Stimulated activated effector memory CD8-positive, alpha-beta T cell treated with anti-CD3 and anti-CD28 coated beads, Interleukin-12 subunit alpha, Interleukin-12 subunit beta, amount 100 ng/mL, for 72 hours (primary cell): ENCODE measurements at regions not wholly inside any gene's neighbourhood (a gene's known extent, or its start where the extent isn't known, plus 50 kb on each side); places are given as distances from the start of the nearest gene placed in this dataset.

Source experiments
- ATAC-seq: fragments of 150-1000 bp; cut with Tn5 transposase; 2 replicates; pipeline ENCODE4 v1.10.0; 2021
- DNase-seq, 2 donors: peaks; one replicate each; pipeline ENCODE4 v3.0.0; 2021 to 2022; ENCODE audit warnings: low spot score in 2 of 2
- H3K27ac Mint-ChIP-seq: one replicate; pipeline ENCODE4 v1.8.0; 2022; ENCODE audit warnings: mild to moderate bottlenecking, mixed read lengths
- H3K36me3 Mint-ChIP-seq: one replicate; pipeline ENCODE4 v1.8.0; 2022; ENCODE audit warnings: mild to moderate bottlenecking, mixed read lengths
- H3K4me1 Mint-ChIP-seq: one replicate; pipeline ENCODE4 v1.8.0; 2022; ENCODE audit warnings: mixed read lengths
- H3K4me3 Mint-ChIP-seq: one replicate; pipeline ENCODE4 v1.8.0; 2022; ENCODE audit warnings: mild to moderate bottlenecking, mixed read lengths
- H3K9me3 Mint-ChIP-seq: one replicate; pipeline ENCODE4 v1.8.0; 2022; ENCODE audit warnings: mixed read lengths

DNA sequence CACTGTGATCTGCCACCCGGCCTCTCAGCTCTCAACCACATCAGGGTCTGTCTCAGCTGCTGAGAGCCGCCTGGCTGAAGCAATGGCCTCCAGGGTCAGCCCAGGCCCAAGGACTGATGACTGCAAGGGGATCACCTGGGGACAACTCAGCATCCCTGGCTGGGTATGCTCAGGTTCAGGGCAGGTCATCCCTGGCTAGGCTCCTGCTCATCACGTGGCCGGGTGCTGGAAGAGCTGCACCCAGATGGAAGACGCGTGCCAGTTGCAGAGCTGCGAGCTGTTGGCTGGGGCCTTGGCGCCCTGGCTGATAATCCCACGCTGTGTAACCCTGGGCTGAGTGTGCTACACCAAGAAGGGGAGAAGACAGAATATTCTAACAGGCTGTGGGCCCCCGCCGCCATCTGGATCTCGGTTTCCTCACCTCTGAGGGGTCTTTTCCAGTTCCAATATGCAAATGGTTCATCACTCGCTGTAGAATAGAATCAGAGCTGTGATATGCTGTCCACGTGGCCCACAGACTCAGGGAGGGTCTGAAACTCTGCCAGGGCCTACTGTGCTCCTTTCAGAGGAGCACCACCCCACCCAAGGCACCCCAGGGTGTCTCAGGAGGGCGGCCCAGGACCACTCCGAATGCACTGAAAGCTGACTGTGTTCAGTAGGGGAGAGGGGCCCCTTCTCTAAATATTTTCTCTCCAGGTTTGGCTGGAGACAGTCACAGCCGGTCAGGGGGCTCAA lies 338.8 kb downstream of the BCOR start:
- DNase-seq (no peak), ATAC-seq (no peak)
- Mint-ChIP-seq H3K27ac (no peak overlapping the region), H3K9me3 (no peaks in the 10 kb centered on the region), H3K36me3 (no peaks in the 10 kb centered on the region), H3K4me1 (peaks cover 7% of the 10 kb centered on the region), H3K4me3 (no peak overlapping the region)

DNA sequence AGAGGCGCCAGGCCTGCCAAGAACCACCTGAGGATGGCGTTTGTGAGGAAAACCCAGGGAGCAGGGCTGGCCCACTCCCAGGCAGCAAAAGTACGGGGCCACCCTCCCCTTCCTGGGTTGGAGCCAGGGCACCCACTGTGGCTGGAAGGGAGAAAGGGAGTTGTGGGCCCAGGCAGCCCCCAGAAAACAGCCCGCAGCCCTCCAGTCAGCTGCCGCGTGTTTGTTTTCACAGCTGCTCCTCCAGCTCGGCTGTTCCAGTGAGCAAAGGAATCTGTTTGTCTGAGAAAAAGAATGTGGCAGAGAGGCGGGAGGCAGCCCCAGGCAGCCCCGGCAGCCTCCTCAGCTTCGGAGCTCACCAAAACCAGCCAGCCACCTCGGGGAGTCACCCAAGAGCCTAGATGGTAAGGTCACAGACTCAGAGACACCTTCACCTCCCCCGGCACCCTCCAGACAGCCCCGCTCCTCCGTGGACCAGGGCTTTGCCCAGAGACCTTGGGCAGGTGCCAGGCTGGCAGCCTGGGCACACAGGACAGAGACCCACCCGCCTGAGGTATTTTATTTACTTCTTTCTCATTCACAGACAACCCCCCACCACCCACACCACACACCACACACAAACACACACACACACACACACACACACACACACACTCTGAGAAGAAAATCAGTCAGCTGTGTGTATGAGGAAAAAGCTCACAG lies 338.1 kb downstream of the BCOR start:
- no peak for DNase-seq
- Mint-ChIP-seq H3K4me1 (peaks cover 7% of the 10 kb centered on the region), H3K27ac (no peak overlapping the region), H3K9me3 (no peaks in the 10 kb centered on the region), H3K4me3 (no peak overlapping the region), H3K36me3 (no peaks in the 10 kb centered on the region)
- ATAC-seq, result no peak

DNA sequence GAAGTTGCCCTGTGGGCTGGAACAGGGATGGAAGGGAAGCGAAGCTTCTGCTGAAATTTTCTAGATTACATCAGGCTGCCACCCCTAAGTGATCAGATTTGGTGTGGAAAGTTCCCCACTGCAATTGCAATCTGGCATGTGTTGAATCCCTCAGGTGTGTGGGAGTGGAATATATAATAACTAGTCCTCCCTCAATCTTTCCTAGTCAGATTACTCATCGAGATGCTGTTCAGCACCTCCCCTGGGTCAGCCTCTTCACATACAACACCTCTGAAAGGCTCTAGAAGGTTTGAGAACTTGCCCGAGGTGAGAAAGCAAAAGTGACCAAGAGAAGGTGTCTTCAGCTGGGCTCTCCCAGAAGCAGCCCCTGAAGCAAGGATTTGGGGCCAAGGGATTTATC lies 336.8 kb downstream of the BCOR start:
- H3K4me3 Mint-ChIP-seq, result no peak overlapping the region
- no peak for DNase-seq
- no peaks in the 10 kb centered on the region for H3K9me3 Mint-ChIP-seq
- no peaks in the 10 kb centered on the region for H3K36me3 Mint-ChIP-seq
- ATAC-seq, result peak; percentile 85
- H3K27ac Mint-ChIP-seq, result peak overlapping the region; percentile 54
- H3K4me1 Mint-ChIP-seq, result peaks cover 13% of the 10 kb centered on the region

- no peaks in the 10 kb centered on the region for H3K36me3 Mint-ChIP-seq
- DNase-seq (no peak), ATAC-seq (no peak)
- H3K4me1 Mint-ChIP-seq, result peaks cover 19% of the 10 kb centered on the region
- H3K9me3 Mint-ChIP-seq, result no peaks in the 10 kb centered on the region
- H3K4me3 Mint-ChIP-seq, result no peak overlapping the region
- no peak overlapping the region for H3K27ac Mint-ChIP-seq
Observed at GRCh38 chrX:39762266-39762841, 335.4 kb downstream of the BCOR start.

GRCh38 chrX:39764441-39764914 lies 333.3 kb downstream of the BCOR start:
- Mint-ChIP-seq H3K4me1 (peaks cover 19% of the 10 kb centered on the region), H3K4me3 (no peak overlapping the region), H3K27ac (no peak overlapping the region), H3K9me3 (no peaks in the 10 kb centered on the region), H3K36me3 (no peaks in the 10 kb centered on the region)
- ATAC-seq, result no peak
- no peak for DNase-seq

DNA sequence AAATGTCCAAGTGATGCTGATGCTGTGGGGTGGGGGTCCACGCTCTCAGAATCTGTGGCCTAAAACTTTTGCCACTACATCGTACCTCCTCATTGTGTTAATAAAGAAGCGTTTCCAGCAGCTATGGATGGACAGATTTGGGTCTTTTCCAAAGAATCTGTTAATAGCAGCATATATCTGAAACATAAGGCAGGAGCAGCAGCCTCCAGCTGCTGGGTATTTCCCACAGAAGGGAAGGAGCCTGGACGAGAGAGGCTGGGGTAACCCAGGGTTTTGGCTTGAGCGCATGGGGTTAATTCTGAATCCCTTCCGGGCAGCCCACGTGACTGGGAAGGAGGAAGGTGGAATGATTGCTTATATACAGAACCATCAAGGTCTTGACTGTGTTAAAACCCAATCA lies 332.4 kb downstream of the BCOR start:
- Mint-ChIP-seq H3K9me3 (no peaks in the 10 kb centered on the region), H3K4me3 (peak overlapping the region; percentile 46), H3K36me3 (no peaks in the 10 kb centered on the region), H3K27ac (peak overlapping the region; percentile 80), H3K4me1 (peaks cover 21% of the 10 kb centered on the region)
- DNase-seq (no peak), ATAC-seq (no peak)

DNA sequence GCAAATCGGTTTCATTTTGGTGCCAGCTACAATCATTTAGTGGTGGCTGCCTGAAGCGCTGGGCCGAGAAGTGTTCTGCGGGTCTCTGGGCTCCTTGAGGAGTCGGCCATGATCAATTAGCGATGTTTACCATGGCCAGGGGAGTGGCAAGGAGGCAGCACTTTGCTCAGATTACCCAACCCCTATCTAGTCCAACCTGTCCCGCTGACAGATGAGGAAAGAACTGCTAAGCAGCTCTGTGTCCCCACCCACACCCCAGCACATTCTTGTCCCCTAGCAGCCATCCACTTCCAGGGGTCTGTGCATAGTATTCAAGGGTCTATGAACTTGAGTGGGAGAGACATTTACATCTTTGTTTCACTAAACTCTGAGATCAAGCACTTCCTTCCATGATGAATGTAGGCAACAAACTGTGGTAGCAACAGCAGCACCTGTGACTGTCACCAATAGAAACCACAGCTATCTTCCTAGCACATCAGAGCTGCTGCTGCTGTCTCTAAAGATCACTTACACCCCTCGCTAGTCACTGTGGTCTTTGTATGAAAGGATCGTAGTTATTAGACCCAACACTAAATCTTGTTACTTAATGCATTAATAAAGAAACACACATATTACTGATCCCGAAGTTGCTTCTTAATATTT lies 331.6 kb downstream of the BCOR start:
- Mint-ChIP-seq H3K27ac (peak overlapping the region; percentile 80), H3K9me3 (no peaks in the 10 kb centered on the region), H3K36me3 (no peaks in the 10 kb centered on the region), H3K4me3 (peak overlapping the region; percentile 46), H3K4me1 (peaks cover 21% of the 10 kb centered on the region)
- ATAC-seq (peak; percentile 91), DNase-seq (peak in 1 of 2 donors; percentile 48)

GRCh38 chrX:39766855-39767254 lies 330.9 kb downstream of the BCOR start:
- Mint-ChIP-seq H3K9me3 (no peaks in the 10 kb centered on the region), H3K4me3 (no peak overlapping the region), H3K36me3 (no peaks in the 10 kb centered on the region), H3K27ac (no peak overlapping the region), H3K4me1 (peaks cover 26% of the 10 kb centered on the region)
- DNase-seq (no peak), ATAC-seq (no peak)

GRCh38 chrX:39767446-39767845 lies 330.3 kb downstream of the BCOR start:
- Mint-ChIP-seq H3K4me1 (peaks cover 32% of the 10 kb centered on the region), H3K27ac (no peak overlapping the region), H3K9me3 (no peaks in the 10 kb centered on the region), H3K36me3 (no peaks in the 10 kb centered on the region), H3K4me3 (no peak overlapping the region)
- ATAC-seq (no peak), DNase-seq (no peak)

GRCh38 chrX:39769748-39770147 lies 328.0 kb downstream of the BCOR start:
- peaks cover 48% of the 10 kb centered on the region for H3K4me1 Mint-ChIP-seq

GRCh38 chrX:39771089-39771488 lies 326.7 kb downstream of the BCOR start:
- ATAC-seq (no peak), DNase-seq (no peak)
- H3K4me1 Mint-ChIP-seq, result peaks cover 41% of the 10 kb centered on the region
- H3K4me3 Mint-ChIP-seq, result peak overlapping the region; percentile 67
- H3K9me3 Mint-ChIP-seq, result no peaks in the 10 kb centered on the region
- no peaks in the 10 kb centered on the region for H3K36me3 Mint-ChIP-seq
- peak overlapping the region; percentile 93 for H3K27ac Mint-ChIP-seq

More at GRCh38 chrX:39769748-39770147, 328.0 kb downstream of the BCOR start:
- Mint-ChIP-seq H3K9me3 (no peaks in the 10 kb centered on the region), H3K27ac (no peak overlapping the region), H3K4me3 (no peak overlapping the region), H3K36me3 (no peaks in the 10 kb centered on the region)
- DNase-seq (no peak), ATAC-seq (no peak)

DNA sequence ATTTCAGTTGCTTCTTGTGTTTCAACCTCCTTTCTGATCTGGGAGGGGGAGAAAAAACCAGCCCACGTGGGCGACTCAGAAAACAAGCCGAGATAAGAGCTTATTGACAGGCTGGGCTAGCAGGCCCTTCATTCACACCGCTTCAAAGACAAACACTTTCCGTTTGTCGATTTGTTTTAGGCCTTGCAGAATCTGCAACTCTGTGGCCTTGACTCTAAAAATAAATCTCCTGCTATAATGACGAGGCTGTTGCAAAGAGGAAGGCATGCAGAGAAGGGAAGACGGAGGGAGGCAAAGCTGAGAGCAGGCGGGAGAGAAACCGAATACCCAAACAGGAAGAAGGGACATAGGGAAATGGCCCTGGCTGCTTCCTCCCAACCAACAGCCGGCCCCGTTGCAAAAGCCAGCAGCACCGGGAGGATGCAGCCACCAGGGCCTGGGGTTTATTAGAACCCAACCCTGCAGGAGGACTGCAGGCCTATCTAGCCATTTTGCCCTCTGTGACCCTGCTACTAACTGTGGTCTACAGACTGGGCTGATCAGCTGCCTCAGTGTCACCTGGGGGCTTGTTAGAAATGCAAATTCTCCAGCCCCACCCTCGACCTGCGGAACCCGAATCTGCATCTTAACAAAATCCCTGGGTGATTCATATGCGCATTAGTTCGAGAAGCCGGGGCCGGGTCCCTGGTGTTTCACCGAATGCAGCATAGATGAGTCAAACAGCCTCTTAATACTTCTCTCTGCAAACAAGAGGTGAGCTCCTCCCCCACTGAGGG lies 325.5 kb downstream of the BCOR start:
- peak in 1 of 2 donors; percentile 56 for DNase-seq
- peaks cover 36% of the 10 kb centered on the region for H3K4me1 Mint-ChIP-seq
- H3K9me3 Mint-ChIP-seq, result no peaks in the 10 kb centered on the region
- H3K27ac Mint-ChIP-seq, result peak overlapping the region; percentile 93
- ATAC-seq, result peak; percentile 86
- H3K36me3 Mint-ChIP-seq, result no peaks in the 10 kb centered on the region
- peak overlapping the region; percentile 67 for H3K4me3 Mint-ChIP-seq

GRCh38 chrX:39773150-39773549 lies 324.6 kb downstream of the BCOR start:
- H3K4me3 Mint-ChIP-seq, result peak overlapping the region; percentile 67
- peak overlapping the region; percentile 93 for H3K27ac Mint-ChIP-seq
- DNase-seq (no peak), ATAC-seq (no peak)
- peaks cover 43% of the 10 kb centered on the region for H3K4me1 Mint-ChIP-seq
- H3K9me3 Mint-ChIP-seq, result no peaks in the 10 kb centered on the region
- H3K36me3 Mint-ChIP-seq, result no peaks in the 10 kb centered on the region

DNA sequence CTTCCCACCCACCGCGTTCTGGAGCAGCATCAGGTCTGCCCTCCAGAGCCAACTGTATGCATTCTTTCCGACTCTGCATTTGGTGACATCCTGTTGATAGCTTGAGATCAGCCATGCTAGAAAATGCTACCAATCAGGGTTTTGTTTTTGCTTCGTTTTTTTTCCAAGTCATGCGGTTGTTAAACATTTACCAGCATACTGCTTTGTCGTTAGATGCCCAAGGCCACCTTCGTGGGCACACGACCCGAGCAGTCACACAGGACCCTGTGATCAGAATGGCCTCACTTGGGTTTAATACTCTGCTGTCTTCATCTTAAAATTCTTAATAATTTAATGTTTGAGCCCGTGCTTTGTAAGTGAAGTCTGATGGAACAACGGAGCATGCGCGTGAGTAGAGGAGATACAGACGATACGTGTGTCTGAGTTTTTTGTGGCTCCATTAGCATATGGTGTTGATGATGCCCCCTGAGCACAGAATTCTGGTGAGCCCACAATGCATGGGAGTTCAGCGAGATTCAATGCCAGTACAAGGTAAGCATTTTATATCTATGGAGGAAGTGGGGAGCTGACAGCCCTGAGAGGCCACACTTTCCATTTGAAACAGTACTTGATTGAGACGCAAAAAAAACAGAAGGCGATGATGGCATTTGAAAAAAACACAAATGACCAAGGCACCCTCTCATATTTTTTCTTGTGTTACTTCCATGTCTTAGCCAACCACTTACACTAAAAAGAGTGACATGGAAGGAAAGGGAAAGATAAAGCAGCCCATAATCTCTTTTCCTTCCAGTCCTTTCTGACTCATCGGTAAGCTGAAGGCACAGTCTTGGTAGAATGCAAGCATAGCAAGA lies 323.6 kb downstream of the BCOR start:
- peak overlapping the region; percentile 94 for H3K27ac Mint-ChIP-seq
- peak in 1 of 2 donors; percentile 52 for DNase-seq
- peak; percentile 79 for ATAC-seq
- no peaks in the 10 kb centered on the region for H3K9me3 Mint-ChIP-seq
- H3K4me3 Mint-ChIP-seq, result peak overlapping the region; percentile 67
- H3K36me3 Mint-ChIP-seq, result no peaks in the 10 kb centered on the region
- peaks cover 43% of the 10 kb centered on the region for H3K4me1 Mint-ChIP-seq
